Loucy (cell line): ENCODE measurements at regions not wholly inside any gene's neighbourhood (a gene's known extent, or its start where the extent isn't known, plus 50 kb on each side); places are given as distances from the start of the nearest gene placed in this dataset.

ENCODE experiments used
- EZH2phosphoT487 ChIP-seq: fragments of 200-600 bp; IDR thresholded peaks from 2 replicates; pipeline ENCODE4 v1.6.1; 2018; ENCODE audit warnings: antibody characterized with exemption, mild to moderate bottlenecking, moderate library complexity, borderline replicate concordance
- TF ChIP-seq, protein P1 (sequence below): fragments of 200-600 bp; sonication (generic); conservative IDR thresholded peaks from 2 replicates; pipeline ENCODE4 v1.5.1; 2014; ENCODE audit warnings: mild to moderate bottlenecking, antibody characterized with exemption, low read length

DNA sequence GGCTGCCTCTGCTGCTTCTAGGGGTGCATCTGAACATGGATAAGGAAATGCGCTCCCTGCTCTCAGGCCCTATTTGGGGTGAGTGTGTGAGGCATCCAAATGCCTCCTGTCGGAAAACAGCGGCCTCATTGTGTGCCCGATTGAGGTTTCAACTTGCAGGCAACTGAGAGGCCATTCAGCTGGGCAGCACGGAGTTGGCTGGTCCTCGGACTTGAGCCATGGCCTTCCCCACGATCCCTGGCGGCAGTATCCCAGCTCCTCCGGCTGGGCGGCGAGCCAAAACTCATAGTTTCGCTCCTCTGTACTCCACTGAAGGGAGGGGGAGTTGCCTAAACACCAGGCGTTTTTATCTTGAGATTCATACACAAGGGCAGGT is 597.3 kb upstream of the SGCD start:
- TF ChIP-seq, protein P1, sequence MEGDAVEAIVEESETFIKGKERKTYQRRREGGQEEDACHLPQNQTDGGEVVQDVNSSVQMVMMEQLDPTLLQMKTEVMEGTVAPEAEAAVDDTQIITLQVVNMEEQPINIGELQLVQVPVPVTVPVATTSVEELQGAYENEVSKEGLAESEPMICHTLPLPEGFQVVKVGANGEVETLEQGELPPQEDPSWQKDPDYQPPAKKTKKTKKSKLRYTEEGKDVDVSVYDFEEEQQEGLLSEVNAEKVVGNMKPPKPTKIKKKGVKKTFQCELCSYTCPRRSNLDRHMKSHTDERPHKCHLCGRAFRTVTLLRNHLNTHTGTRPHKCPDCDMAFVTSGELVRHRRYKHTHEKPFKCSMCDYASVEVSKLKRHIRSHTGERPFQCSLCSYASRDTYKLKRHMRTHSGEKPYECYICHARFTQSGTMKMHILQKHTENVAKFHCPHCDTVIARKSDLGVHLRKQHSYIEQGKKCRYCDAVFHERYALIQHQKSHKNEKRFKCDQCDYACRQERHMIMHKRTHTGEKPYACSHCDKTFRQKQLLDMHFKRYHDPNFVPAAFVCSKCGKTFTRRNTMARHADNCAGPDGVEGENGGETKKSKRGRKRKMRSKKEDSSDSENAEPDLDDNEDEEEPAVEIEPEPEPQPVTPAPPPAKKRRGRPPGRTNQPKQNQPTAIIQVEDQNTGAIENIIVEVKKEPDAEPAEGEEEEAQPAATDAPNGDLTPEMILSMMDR: no peak
- TF ChIP-seq EZH2phosphoT487: no peak
